ENCODE measurements at regions not wholly inside any gene's neighbourhood (a gene's known extent, or its start where the extent isn't known, plus 50 kb on each side); places are given as distances from the start of the nearest gene placed in this dataset.
"Not testable (repeated sequence)": the region's sequence is repeated elsewhere in the genome, so short reads cannot be mapped to it uniquely, and the experiment has no call there.

GRCh38 chr10:6995341-6995740 is 415.3 kb upstream of the PRKCQ start:
- no peak for TF ChIP-seq CTCF (IDR thresholded peaks at IDR 0.05; ENCODE audit: control insufficient read depth, insufficient read depth, low read depth, low read length, missing control alignments)
- H3K4me3 ChIP-seq (ENCODE audit: control insufficient read depth, low read depth, low read length) = no peak overlapping the region
- no peak for DNase-seq (ENCODE audit: low read depth)

GRCh38 chr10:6990891-6991290 is 410.8 kb upstream of the PRKCQ start:
- no peak for DNase-seq (ENCODE audit: low read depth)
- TF ChIP-seq CTCF (IDR thresholded peaks at IDR 0.05; ENCODE audit: control insufficient read depth, insufficient read depth, low read depth, low read length, missing control alignments) = no peak
- H3K4me3 ChIP-seq (ENCODE audit: control insufficient read depth, low read depth, low read length) = no peak overlapping the region

- no peak overlapping the region for H3K4me3 ChIP-seq (ENCODE audit: control insufficient read depth, low read depth, low read length)
- DNase-seq (ENCODE audit: low read depth) = no peak
- no peak for TF ChIP-seq CTCF (IDR thresholded peaks at IDR 0.05; ENCODE audit: control insufficient read depth, insufficient read depth, low read depth, low read length, missing control alignments)
These were observed 408.6 kb upstream of the PRKCQ start for GRCh38 chr10:6988654-6989053.

GRCh38 chr10:6987536-6987945 is 407.5 kb upstream of the PRKCQ start:
- no peak for DNase-seq (ENCODE audit: low read depth)
- no peak for TF ChIP-seq CTCF (IDR thresholded peaks at IDR 0.05; ENCODE audit: control insufficient read depth, insufficient read depth, low read depth, low read length, missing control alignments)
- H3K4me3 ChIP-seq (ENCODE audit: control insufficient read depth, low read depth, low read length) = no peak overlapping the region

GRCh38 chr10:6986927-6987326 is 406.9 kb upstream of the PRKCQ start:
- TF ChIP-seq CTCF (IDR thresholded peaks at IDR 0.05; ENCODE audit: control insufficient read depth, insufficient read depth, low read depth, low read length, missing control alignments) = no peak
- no peak for DNase-seq (ENCODE audit: low read depth)
- H3K4me3 ChIP-seq (ENCODE audit: control insufficient read depth, low read depth, low read length) = no peak overlapping the region

GRCh38 chr10:6985644-6986043 is 405.6 kb upstream of the PRKCQ start:
- H3K4me3 ChIP-seq (ENCODE audit: control insufficient read depth, low read depth, low read length) = no peak overlapping the region
- no peak for TF ChIP-seq CTCF (IDR thresholded peaks at IDR 0.05; ENCODE audit: control insufficient read depth, insufficient read depth, low read depth, low read length, missing control alignments)
- no peak for DNase-seq (ENCODE audit: low read depth)

- TF ChIP-seq CTCF (IDR thresholded peaks at IDR 0.05; ENCODE audit: control insufficient read depth, insufficient read depth, low read depth, low read length, missing control alignments) = no peak
- H3K4me3 ChIP-seq (ENCODE audit: control insufficient read depth, low read depth, low read length) = no peak overlapping the region
- DNase-seq (ENCODE audit: low read depth) = no peak
These were observed 404.9 kb upstream of the PRKCQ start for GRCh38 chr10:6984971-6985370.

- DNase-seq (ENCODE audit: low read depth) = not testable (repeated sequence)
These were observed 403.9 kb upstream of the PRKCQ start for GRCh38 chr10:6984016-6984415.

More at GRCh38 chr10:6984016-6984415, 403.9 kb upstream of the PRKCQ start:
- H3K4me3 ChIP-seq (ENCODE audit: control insufficient read depth, low read depth, low read length) = not testable (repeated sequence)

Measured in AG09309 (cell line).